CD14-positive monocyte (primary cell): ENCODE measurements at regions not wholly inside any gene's neighbourhood (a gene's known extent, or its start where the extent isn't known, plus 50 kb on each side); places are given as distances from the start of the nearest gene placed in this dataset.

ENCODE experiments used
- DNase-seq, 3 donors: peaks; one replicate each; pipeline ENCODE4 v3.0.0-alpha.2; 2011 to 2022
- H2AFZ ChIP-seq: 2 replicates; pipeline ENCODE4 v1.6.0; 2012; ENCODE audit warnings: mild to moderate bottlenecking, low read depth, low read length, inconsistent platforms; ENCODE audit not compliant: insufficient read depth, poor library complexity, severe bottlenecking
- H3K27ac ChIP-seq, 2 donors: 1 replicate in 1 of 2; 2 replicates in 1 of 2; pipeline ENCODE4 v1.5.1; 2012 to 2013; ENCODE audit warnings: low read length in 2 of 2, control low read depth in 1 of 2, inconsistent platforms in 1 of 2, low read depth in 1 of 2, mild to moderate bottlenecking in 1 of 2
- H3K27me3 ChIP-seq, 2 donors: one replicate each; pipeline versions ENCODE4 v1.6.0 to v1.6.1; 2011 to 2013; ENCODE audit warnings: low read length in 2 of 2; ENCODE audit not compliant: control insufficient read depth in 2 of 2, insufficient read depth in 2 of 2
- H3K36me3 ChIP-seq, 2 donors: replicated peaks in 1 of 2; 1 replicate in 1 of 2; 2 replicates in 1 of 2; pipeline versions ENCODE4 v1.5.1 to v1.6.1; 2012 to 2013; ENCODE audit warnings: low read length in 2 of 2, control low read depth in 1 of 2, inconsistent platforms in 1 of 2, mild to moderate bottlenecking in 1 of 2; ENCODE audit not compliant: insufficient read depth in 2 of 2, control insufficient read depth in 1 of 2
- H3K4me1 ChIP-seq, 2 donors: 1 replicate in 1 of 2; 2 replicates in 1 of 2; pipeline versions ENCODE4 v1.5.1 to v1.6.1; 2012 to 2013; ENCODE audit warnings: low read length in 2 of 2, control low read depth in 1 of 2, inconsistent platforms in 1 of 2, mild to moderate bottlenecking in 1 of 2, moderate library complexity in 1 of 2; ENCODE audit not compliant: insufficient read depth in 2 of 2, control insufficient read depth in 1 of 2
- H3K4me2 ChIP-seq: replicated peaks from 2 replicates; pipeline ENCODE3; 2012; ENCODE audit warnings: low read length, moderate library complexity, mild to moderate bottlenecking; ENCODE audit not compliant: poor library complexity, severe bottlenecking; ENCODE audit errors: extremely low read depth
- H3K4me3 ChIP-seq, 3 experiments: fragments of 200-600 bp in 1 of 3; sonication (generic) in 1 of 3; replicated peaks in 1 of 3; 1 replicate in 2 of 3; 2 replicates in 1 of 3; pipeline ENCODE4 v1.5.1; 2011 to 2013; ENCODE audit warnings: low read length in 3 of 3, mild to moderate bottlenecking in 3 of 3, control low read depth in 2 of 3, low read depth in 2 of 3, inconsistent platforms in 1 of 3, moderate library complexity in 1 of 3
- H3K79me2 ChIP-seq: 2 replicates; pipeline ENCODE4 v1.6.0; 2012; ENCODE audit warnings: mild to moderate bottlenecking, control low read depth, inconsistent platforms, low read length, moderate library complexity; ENCODE audit not compliant: insufficient read depth
- H3K9ac ChIP-seq: 2 replicates; pipeline ENCODE4 v1.6.0; 2017; ENCODE audit warnings: low read length, mild to moderate bottlenecking; ENCODE audit not compliant: insufficient read depth, poor library complexity, severe bottlenecking
- H3K9me3 ChIP-seq, 2 donors: replicated peaks in 1 of 2; 1 replicate in 1 of 2; 2 replicates in 1 of 2; pipeline versions ENCODE4 v1.5.1 to v1.6.1; 2012 to 2013; ENCODE audit warnings: low read length in 2 of 2, control low read depth in 1 of 2; ENCODE audit not compliant: control insufficient read depth in 1 of 2, insufficient read depth in 1 of 2
- H4K20me1 ChIP-seq: 2 replicates; pipeline ENCODE4 v1.6.0; 2012; ENCODE audit warnings: mild to moderate bottlenecking, low read length, control low read depth, moderate library complexity; ENCODE audit not compliant: insufficient read depth
- H3K27ac Mint-ChIP-seq, 7 donors: one replicate each; pipeline ENCODE4 v1.8.0; 2020; ENCODE audit warnings: mild to moderate bottlenecking in 7 of 7, mixed read lengths in 7 of 7, moderate library complexity in 6 of 7, inconsistent platforms in 2 of 7
- H3K27me3 Mint-ChIP-seq, 3 donors: one replicate each; pipeline ENCODE4 v1.8.0; 2021 to 2022; ENCODE audit warnings: low read depth in 3 of 3, mild to moderate bottlenecking in 3 of 3, mixed read lengths in 3 of 3, moderate library complexity in 3 of 3, inconsistent platforms in 1 of 3
- H3K36me3 Mint-ChIP-seq, 2 donors: one replicate each; pipeline ENCODE4 v1.8.0; 2020; ENCODE audit warnings: mixed read lengths in 2 of 2, inconsistent platforms in 1 of 2, mild to moderate bottlenecking in 1 of 2
- H3K4me1 Mint-ChIP-seq: one replicate; pipeline ENCODE4 v1.8.0; 2020; ENCODE audit warnings: mild to moderate bottlenecking, mixed read lengths
- H3K4me3 Mint-ChIP-seq, 2 donors: one replicate each; pipeline ENCODE4 v1.8.0; 2020; ENCODE audit warnings: mild to moderate bottlenecking in 2 of 2, mixed read lengths in 2 of 2, moderate library complexity in 1 of 2
- H3K9me3 Mint-ChIP-seq, 7 donors: one replicate each; pipeline ENCODE4 v1.8.0; 2020 to 2022; ENCODE audit warnings: mixed read lengths in 7 of 7, mild to moderate bottlenecking in 6 of 7, moderate library complexity in 6 of 7, inconsistent platforms in 2 of 7
- CTCF ChIP-seq: fragments of 200-600 bp; IDR thresholded peaks from one replicate; pipeline ENCODE4 v1.8.0; 2022; ENCODE audit warnings: antibody characterized with exemption, mild to moderate bottlenecking
- WGBS: methylation state at CpG from one replicate; pipeline ENCODE4 v1.1.5; 2013; ENCODE audit warnings: missing lambda C conversion rate; ENCODE audit not compliant: insufficient coverage; 5-methylcytosine and 5-hydroxymethylcytosine counted together
- intact Hi-C, 2 donors: fragments of 100-400 bp; cut with micrococcal nuclease; formaldehyde crosslinking; loops; one replicate each; pipeline versions ENCODE4 v1.15.0 to v1.15.1; 2023

GRCh38 chrX:10387011-10387410, 230.2 kb downstream of the CLCN4 start:
- no peak overlapping the region for H3K4me2 ChIP-seq

GRCh38 chrX:10390187-10390586, 230.2 kb downstream of the MID1 start:
- H3K27me3 Mint-ChIP-seq = peaks cover 1 to 3% (median 2%) of the 10 kb centered on the region in 3 donors
- Histone ChIP-seq H4K20me1 (no peaks in the 10 kb centered on the region), H3K9me3 (no peaks in the 10 kb centered on the region), H3K4me1 (peaks cover 2% of the 10 kb centered on the region in 2 donors), H3K27me3 (no peaks in the 10 kb centered on the region), H3K9ac (no peak overlapping the region), H3K79me2 (no peaks in the 10 kb centered on the region), H3K4me3 (no peak overlapping the region), H3K27ac (no peak overlapping the region), H3K36me3 (no peaks in the 10 kb centered on the region), H3K4me2 (no peak overlapping the region), H2AFZ (no peak overlapping the region)
- no peaks in the 10 kb centered on the region for H3K36me3 Mint-ChIP-seq
- peaks cover 4% of the 10 kb centered on the region for H3K4me1 Mint-ChIP-seq
- no CpG with 5 or more reads among the region's 4 CpGs for WGBS
- no peak for TF ChIP-seq CTCF
- peaks cover 0 to 4% (median 3%) of the 10 kb centered on the region in 7 donors for H3K9me3 Mint-ChIP-seq
- no peak overlapping the region for H3K27ac Mint-ChIP-seq
- DNase-seq = no peak
- no peak overlapping the region for H3K4me3 Mint-ChIP-seq
- intact Hi-C loops = no loop called here

More at GRCh38 chrX:10387011-10387410, 230.2 kb downstream of the CLCN4 start:
- Histone ChIP-seq H3K36me3 (no peaks in the 10 kb centered on the region), H3K4me3 (no peak overlapping the region), H3K27ac (no peak overlapping the region), H3K27me3 (no peaks in the 10 kb centered on the region), H3K9me3 (no peaks in the 10 kb centered on the region), H4K20me1 (no peaks in the 10 kb centered on the region), H3K4me1 (no peaks in the 10 kb centered on the region), H3K9ac (no peak overlapping the region), H2AFZ (no peak overlapping the region), H3K79me2 (no peaks in the 10 kb centered on the region)
- no peak for TF ChIP-seq CTCF
- H3K27me3 Mint-ChIP-seq = peaks cover 0 to 5% (median 1%) of the 10 kb centered on the region in 3 donors
- no peaks in the 10 kb centered on the region for H3K36me3 Mint-ChIP-seq
- peaks cover 0 to 5% (median 4%) of the 10 kb centered on the region in 7 donors for H3K9me3 Mint-ChIP-seq
- no peak overlapping the region for H3K4me3 Mint-ChIP-seq
- no peak overlapping the region for H3K27ac Mint-ChIP-seq
- H3K4me1 Mint-ChIP-seq = no peaks in the 10 kb centered on the region
- WGBS = no CpG with 5 or more reads among the region's 1 CpG
- intact Hi-C loops = no loop called here
- DNase-seq = no peak
